WI38 (cell line): ENCODE measurements at regions not wholly inside any gene's neighbourhood (a gene's known extent, or its start where the extent isn't known, plus 50 kb on each side); places are given as distances from the start of the nearest gene placed in this dataset.

Experiments used
- H3K4me3 ChIP-seq: 2 replicates; pipeline ENCODE4 v1.5.1; 2011; ENCODE audit warnings: low read depth, mild to moderate bottlenecking, control low read depth, low read length
- CTCF ChIP-seq: IDR thresholded peaks from 2 replicates; pipeline ENCODE4 v1.5.1; 2012; ENCODE audit warnings: low read depth, mild to moderate bottlenecking, control low read depth, low read length

- no peak for TF ChIP-seq CTCF
- no peak overlapping the region for H3K4me3 ChIP-seq
These were observed 79.1 kb upstream of the HES1 start for GRCh38 chr3:194056731-194057415.

GRCh38 chr3:194057570-194058188 is 78.3 kb upstream of the HES1 start:
- no peak for TF ChIP-seq CTCF
- H3K4me3 ChIP-seq = no peak overlapping the region

DNA sequence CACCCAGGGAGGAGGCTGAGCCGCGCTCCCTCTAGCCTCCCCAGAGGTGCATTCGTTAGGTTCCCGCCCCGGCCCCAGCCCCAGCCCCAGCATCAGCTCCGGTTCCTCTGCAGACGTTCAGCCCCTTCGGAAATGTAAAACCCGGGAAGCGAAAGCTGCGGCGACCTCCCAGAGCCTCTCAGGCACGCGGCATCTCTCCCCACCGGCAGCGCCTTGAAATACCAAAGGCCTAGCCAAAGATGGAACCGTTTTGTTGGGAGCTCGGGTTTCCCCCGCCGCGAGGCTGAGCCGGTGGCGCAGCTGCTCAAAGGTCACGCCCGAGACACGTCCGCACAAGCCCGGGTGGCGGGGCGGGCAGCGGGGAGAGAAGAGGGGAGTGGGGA is 77.8 kb upstream of the HES1 start:
- no peak for TF ChIP-seq CTCF
- no peak overlapping the region for H3K4me3 ChIP-seq

GRCh38 chr3:194058753-194059152 is 77.2 kb upstream of the HES1 start:
- H3K4me3 ChIP-seq = no peak overlapping the region

DNA sequence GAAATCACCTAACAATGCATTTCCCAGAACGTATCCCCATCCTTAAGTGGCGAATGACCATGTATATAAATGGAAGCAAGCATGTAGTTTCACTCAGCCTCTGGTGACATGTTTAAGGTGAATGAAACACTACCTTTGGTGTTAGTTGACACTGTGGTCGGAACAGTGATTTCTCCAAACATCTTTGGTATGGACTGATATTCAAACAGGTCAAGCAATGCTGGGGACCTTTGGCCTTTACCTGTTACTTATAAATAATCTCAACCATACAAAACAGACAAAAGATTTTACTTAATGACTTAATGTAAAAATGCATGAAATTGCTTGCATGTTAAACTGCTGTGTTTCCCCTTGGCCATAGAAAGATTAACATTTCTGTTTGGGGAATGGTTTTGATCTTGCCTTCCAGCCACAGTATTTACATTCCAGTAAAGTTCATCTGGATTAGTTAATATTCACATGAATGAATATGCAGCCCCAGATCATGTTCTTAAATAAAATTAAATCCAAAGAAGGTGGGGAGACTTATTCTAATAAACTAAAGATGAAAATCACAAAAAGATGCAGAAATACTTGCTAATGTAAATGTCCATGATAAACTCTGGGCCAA is 74.4 kb upstream of the HES1 start:
- no peak overlapping the region for H3K4me3 ChIP-seq
- no peak for TF ChIP-seq CTCF

More at GRCh38 chr3:194058753-194059152, 77.2 kb upstream of the HES1 start:
- no peak for TF ChIP-seq CTCF

- no peak overlapping the region for H3K4me3 ChIP-seq
- no peak for TF ChIP-seq CTCF
These were observed 73.1 kb upstream of the HES1 start for GRCh38 chr3:194062830-194063229.
